Mesodermal cell (in vitro differentiated cells): ENCODE measurements at regions not wholly inside any gene's neighbourhood (a gene's known extent, or its start where the extent isn't known, plus 50 kb on each side); places are given as distances from the start of the nearest gene placed in this dataset.

Experiments used
- H3K27ac ChIP-seq: 2 replicates; pipeline ENCODE4 v1.7.0; 2013; ENCODE audit warnings: mild to moderate bottlenecking, low read depth, low read length, moderate library complexity; ENCODE audit not compliant: severe bottlenecking
- H3K36me3 ChIP-seq: 2 replicates; pipeline ENCODE4 v1.7.1; 2013; ENCODE audit warnings: mild to moderate bottlenecking, low read length, moderate library complexity; ENCODE audit not compliant: control insufficient read depth, insufficient read depth
- H3K4me1 ChIP-seq: one replicate; pipeline ENCODE4 v1.7.1; 2013; ENCODE audit warnings: mild to moderate bottlenecking, low read length; ENCODE audit not compliant: insufficient read depth, control insufficient read depth, poor library complexity, severe bottlenecking
- H3K4me3 ChIP-seq: 2 replicates; pipeline ENCODE4 v1.7.0; 2013; ENCODE audit warnings: low read length, control low read depth, mild to moderate bottlenecking; ENCODE audit not compliant: insufficient read depth, poor library complexity, severe bottlenecking; ENCODE audit errors: extremely low read depth
- H3K9me3 ChIP-seq: 2 replicates; pipeline ENCODE4 v1.7.1; 2013; ENCODE audit warnings: mild to moderate bottlenecking, low read length, moderate library complexity; ENCODE audit not compliant: control insufficient read depth
- WGBS, 2 experiments: methylation state at CpG; one replicate each; pipeline ENCODE4 v1.1.5; 2013; ENCODE audit warnings: missing lambda C conversion rate in 2 of 2; ENCODE audit not compliant: insufficient coverage in 2 of 2; 5-methylcytosine and 5-hydroxymethylcytosine counted together

- H3K9me3 ChIP-seq, result no peaks in the 10 kb centered on the region
- 81 to 82% methylated on average over 7 to 10 of the region's 11 CpGs for WGBS, 2 experiments
- no peak overlapping the region for H3K4me3 ChIP-seq
- no peaks in the 10 kb centered on the region for H3K4me1 ChIP-seq
- no peak overlapping the region for H3K27ac ChIP-seq
- no peaks in the 10 kb centered on the region for H3K36me3 ChIP-seq
Measured at GRCh38 chr16:11430601-11431317, 85.5 kb downstream of the RMI2 start.

- H3K27ac ChIP-seq, result no peak overlapping the region
- H3K4me1 ChIP-seq, result no peaks in the 10 kb centered on the region
- H3K9me3 ChIP-seq, result no peaks in the 10 kb centered on the region
- WGBS, 2 experiments, result 73 to 95% methylated on average over 2 to 3 of the region's 4 CpGs
- H3K4me3 ChIP-seq, result no peak overlapping the region
- H3K36me3 ChIP-seq, result no peaks in the 10 kb centered on the region
Measured at GRCh38 chr16:11431915-11432465, 86.7 kb downstream of the RMI2 start.

GRCh38 chr16:11432856-11433395, 87.7 kb downstream of the RMI2 start:
- 80 to 100% methylated on average over 2 to 3 of the region's 4 CpGs for WGBS, 2 experiments

GRCh38 chr16:11435576-11435975, 90.3 kb downstream of the RMI2 start:
- no peaks in the 10 kb centered on the region for H3K36me3 ChIP-seq
- no peaks in the 10 kb centered on the region for H3K4me1 ChIP-seq
- H3K27ac ChIP-seq, result no peak overlapping the region
- H3K4me3 ChIP-seq, result no peak overlapping the region
- 90 to 93% methylated on average over 6 to 7 of the region's 11 CpGs for WGBS, 2 experiments
- H3K9me3 ChIP-seq, result peaks cover 10% of the 10 kb centered on the region

More at GRCh38 chr16:11432856-11433395, 87.7 kb downstream of the RMI2 start:
- Histone ChIP-seq H3K27ac (no peak overlapping the region), H3K4me1 (no peaks in the 10 kb centered on the region), H3K9me3 (no peaks in the 10 kb centered on the region), H3K4me3 (no peak overlapping the region), H3K36me3 (no peaks in the 10 kb centered on the region)

- H3K4me3 ChIP-seq, result no peak overlapping the region
- H3K4me1 ChIP-seq, result no peaks in the 10 kb centered on the region
- peaks cover 19% of the 10 kb centered on the region for H3K9me3 ChIP-seq
- H3K36me3 ChIP-seq, result no peaks in the 10 kb centered on the region
- H3K27ac ChIP-seq, result no peak overlapping the region
- WGBS, 2 experiments, result 92 to 94% methylated on average over 4 of the region's 5 CpGs
Measured at GRCh38 chr16:11437069-11437468, 91.8 kb downstream of the RMI2 start.

- H3K4me1 ChIP-seq, result no peaks in the 10 kb centered on the region
- 83 to 100% methylated on average over 3 to 4 of the region's 4 CpGs for WGBS, 2 experiments
Measured at GRCh38 chr16:11439790-11440656, 94.8 kb downstream of the RMI2 start.

GRCh38 chr16:11440657-11441012, 95.4 kb downstream of the RMI2 start:
- Histone ChIP-seq H3K4me1 (no peaks in the 10 kb centered on the region), H3K9me3 (peaks cover 19% of the 10 kb centered on the region), H3K4me3 (no peak overlapping the region), H3K36me3 (no peaks in the 10 kb centered on the region), H3K27ac (no peak overlapping the region)
- whole genome bisulfite sequencing, 2 experiments, result 87 to 91% methylated on average over 7 of the region's 7 CpGs

More at GRCh38 chr16:11439790-11440656, 94.8 kb downstream of the RMI2 start:
- Histone ChIP-seq H3K9me3 (peaks cover 19% of the 10 kb centered on the region), H3K27ac (no peak overlapping the region), H3K36me3 (no peaks in the 10 kb centered on the region), H3K4me3 (no peak overlapping the region)

GRCh38 chr16:11445486-11445885, 100.2 kb downstream of the RMI2 start:
- Histone ChIP-seq H3K4me3 (no peak overlapping the region), H3K27ac (no peak overlapping the region), H3K36me3 (no peaks in the 10 kb centered on the region), H3K9me3 (peaks cover 10% of the 10 kb centered on the region), H3K4me1 (no peaks in the 10 kb centered on the region)
- 83 to 90% methylated on average over 6 to 7 of the region's 7 CpGs for WGBS, 2 experiments

GRCh38 chr16:11446566-11447119, 101.4 kb downstream of the RMI2 start:
- Histone ChIP-seq H3K27ac (no peak overlapping the region), H3K9me3 (no peaks in the 10 kb centered on the region), H3K4me3 (no peak overlapping the region), H3K4me1 (no peaks in the 10 kb centered on the region), H3K36me3 (no peaks in the 10 kb centered on the region)
- WGBS, 2 experiments, result 97% methylated on average over 9 to 12 of the region's 12 CpGs

GRCh38 chr16:11447272-11447671, 102.0 kb downstream of the RMI2 start:
- Histone ChIP-seq H3K9me3 (no peaks in the 10 kb centered on the region), H3K4me1 (no peaks in the 10 kb centered on the region), H3K4me3 (no peak overlapping the region), H3K27ac (no peak overlapping the region), H3K36me3 (no peaks in the 10 kb centered on the region)
- 94 to 95% methylated on average over 10 of the region's 10 CpGs for WGBS, 2 experiments
